OCI-LY3 (cell line): ENCODE measurements at regions not wholly inside any gene's neighbourhood (a gene's known extent, or its start where the extent isn't known, plus 50 kb on each side); places are given as distances from the start of the nearest gene placed in this dataset.
A peak's percentile ranks its signal among the peaks of the same experiment; 100 is the strongest.

ENCODE experiments used
- H2AFZ ChIP-seq: fragments of 200-600, 300-600 bp; shearing (Covaris generic); 2 replicates; pipeline ENCODE4 v1.6.0; 2014; ENCODE audit warnings: antibody characterized with exemption, low read depth, low read length
- H3K27ac ChIP-seq: fragments of 200-600, 300-600 bp; sonication (generic); 2 replicates; pipeline ENCODE4 v1.5.1; 2014; ENCODE audit warnings: mild to moderate bottlenecking, low read length, moderate library complexity, mixed read lengths
- H3K27me3 ChIP-seq: fragments of 200-600, 300-600 bp; sonication (generic); 2 replicates; pipeline ENCODE4 v1.6.1; 2014; ENCODE audit warnings: low read depth, low read length, mixed read lengths
- H3K36me3 ChIP-seq: fragments of 200-600, 300-600 bp; sonication (generic); replicated peaks from 2 replicates; pipeline ENCODE3; 2014; ENCODE audit warnings: low read depth, low read length, mixed read lengths
- H3K4me1 ChIP-seq: fragments of 300-600, 200-600 bp; sonication (generic); 2 replicates; pipeline ENCODE4 v1.6.1; 2014; ENCODE audit warnings: low read length, mixed read lengths
- H3K4me2 ChIP-seq: fragments of 200-600, 300-600 bp; sonication (generic); 2 replicates; pipeline ENCODE4 v1.6.1; 2014; ENCODE audit warnings: low read length, mixed read lengths
- H3K4me3 ChIP-seq: fragments of 300-600, 200-600 bp; sonication (generic); 2 replicates; pipeline ENCODE4 v1.5.1; 2014; ENCODE audit warnings: antibody characterized with exemption, mild to moderate bottlenecking, low read length, moderate library complexity
- H3K79me2 ChIP-seq: fragments of 300-600, 200-600 bp; shearing (Covaris generic); 2 replicates; pipeline ENCODE4 v1.6.1; 2014; ENCODE audit warnings: mild to moderate bottlenecking, low read length, mixed read lengths
- H3K9ac ChIP-seq: fragments of 300-600, 200-600 bp; shearing (Covaris generic); 2 replicates; pipeline ENCODE4 v1.6.0; 2014; ENCODE audit warnings: mild to moderate bottlenecking, low read length, moderate library complexity
- H3K9me3 ChIP-seq: fragments of 200-600, 300-600 bp; shearing (Covaris generic); 2 replicates; pipeline ENCODE4 v1.6.1; 2014; ENCODE audit warnings: low read length, mixed read lengths; ENCODE audit not compliant: insufficient read depth
- H4K20me1 ChIP-seq: fragments of 200-600, 300-600 bp; sonication (generic); 2 replicates; pipeline ENCODE4 v1.6.1; 2016; ENCODE audit warnings: low read length, mixed read lengths; ENCODE audit not compliant: insufficient read depth
- EZH2phosphoT487 ChIP-seq: fragments of 200-600 bp; shearing (Covaris generic); IDR thresholded peaks from 2 replicates; pipeline ENCODE4 v1.6.1; 2018; ENCODE audit warnings: antibody characterized with exemption, mixed run types, low read depth
- TF ChIP-seq, protein P1 (sequence below): fragments of 200-600, 300-600 bp; sonication (generic); IDR thresholded peaks from 2 replicates; pipeline ENCODE4 v1.5.1; 2014; ENCODE audit warnings: antibody characterized with exemption, low read length, low read depth

- H3K79me2 ChIP-seq: no peaks in the 10 kb centered on the region
- H3K4me2 ChIP-seq: no peak overlapping the region
- no peaks in the 10 kb centered on the region for H3K9me3 ChIP-seq
- no peak for TF ChIP-seq EZH2phosphoT487
- H3K27ac ChIP-seq: no peak overlapping the region
- H3K4me3 ChIP-seq: no peak overlapping the region
- H3K4me1 ChIP-seq: no peaks in the 10 kb centered on the region
- no peaks in the 10 kb centered on the region for H4K20me1 ChIP-seq
- H2AFZ ChIP-seq: no peak overlapping the region
- no peak overlapping the region for H3K9ac ChIP-seq
- H3K27me3 ChIP-seq: no peaks in the 10 kb centered on the region
- H3K36me3 ChIP-seq: no peaks in the 10 kb centered on the region
Measured at GRCh38 chr4:110816367-110816766, 193.5 kb upstream of the PITX2 start.

GRCh38 chr4:110821186-110821585, 198.3 kb upstream of the PITX2 start:
- Histone ChIP-seq H3K4me2 (no peak overlapping the region), H4K20me1 (no peaks in the 10 kb centered on the region), H3K9ac (no peak overlapping the region), H3K9me3 (no peaks in the 10 kb centered on the region), H3K4me1 (no peaks in the 10 kb centered on the region), H3K4me3 (no peak overlapping the region), H3K27ac (no peak overlapping the region), H2AFZ (no peak overlapping the region), H3K27me3 (no peaks in the 10 kb centered on the region), H3K79me2 (no peaks in the 10 kb centered on the region), H3K36me3 (no peaks in the 10 kb centered on the region)
- TF ChIP-seq EZH2phosphoT487: no peak
- TF ChIP-seq, protein P1, sequence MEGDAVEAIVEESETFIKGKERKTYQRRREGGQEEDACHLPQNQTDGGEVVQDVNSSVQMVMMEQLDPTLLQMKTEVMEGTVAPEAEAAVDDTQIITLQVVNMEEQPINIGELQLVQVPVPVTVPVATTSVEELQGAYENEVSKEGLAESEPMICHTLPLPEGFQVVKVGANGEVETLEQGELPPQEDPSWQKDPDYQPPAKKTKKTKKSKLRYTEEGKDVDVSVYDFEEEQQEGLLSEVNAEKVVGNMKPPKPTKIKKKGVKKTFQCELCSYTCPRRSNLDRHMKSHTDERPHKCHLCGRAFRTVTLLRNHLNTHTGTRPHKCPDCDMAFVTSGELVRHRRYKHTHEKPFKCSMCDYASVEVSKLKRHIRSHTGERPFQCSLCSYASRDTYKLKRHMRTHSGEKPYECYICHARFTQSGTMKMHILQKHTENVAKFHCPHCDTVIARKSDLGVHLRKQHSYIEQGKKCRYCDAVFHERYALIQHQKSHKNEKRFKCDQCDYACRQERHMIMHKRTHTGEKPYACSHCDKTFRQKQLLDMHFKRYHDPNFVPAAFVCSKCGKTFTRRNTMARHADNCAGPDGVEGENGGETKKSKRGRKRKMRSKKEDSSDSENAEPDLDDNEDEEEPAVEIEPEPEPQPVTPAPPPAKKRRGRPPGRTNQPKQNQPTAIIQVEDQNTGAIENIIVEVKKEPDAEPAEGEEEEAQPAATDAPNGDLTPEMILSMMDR: no peak

DNA sequence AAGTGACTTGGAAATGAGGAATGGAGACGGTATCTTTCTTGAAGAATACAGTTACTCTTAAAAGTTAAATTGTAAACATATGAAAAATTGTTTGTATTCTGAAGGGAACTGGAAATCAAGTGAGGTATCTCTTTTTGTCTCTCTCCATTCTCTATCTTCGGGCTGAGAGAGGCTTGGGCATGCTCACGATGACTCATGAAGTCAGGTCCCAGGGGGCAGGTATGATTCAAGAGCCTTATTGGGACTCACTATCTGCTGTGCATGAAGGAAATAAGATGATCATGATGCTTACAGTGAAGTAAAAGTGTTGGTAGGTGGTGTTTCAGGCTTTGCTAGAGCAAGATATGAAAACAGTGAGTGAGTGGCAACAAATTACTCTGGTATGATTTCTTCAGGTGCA, 200.4 kb upstream of the PITX2 start:
- H3K27ac ChIP-seq: no peak overlapping the region
- H3K9ac ChIP-seq: no peak overlapping the region
- TF ChIP-seq, protein P1: no peak
- no peaks in the 10 kb centered on the region for H3K4me1 ChIP-seq
- H3K36me3 ChIP-seq: no peaks in the 10 kb centered on the region
- H3K79me2 ChIP-seq: no peaks in the 10 kb centered on the region
- no peak overlapping the region for H3K4me3 ChIP-seq
- no peaks in the 10 kb centered on the region for H3K9me3 ChIP-seq
- no peak overlapping the region for H2AFZ ChIP-seq
- no peak overlapping the region for H3K4me2 ChIP-seq
- no peaks in the 10 kb centered on the region for H3K27me3 ChIP-seq
- no peaks in the 10 kb centered on the region for H4K20me1 ChIP-seq

GRCh38 chr4:110824344-110824743, 201.5 kb upstream of the PITX2 start:
- Histone ChIP-seq H4K20me1 (no peaks in the 10 kb centered on the region), H3K4me2 (no peak overlapping the region), H3K27ac (no peak overlapping the region), H3K4me3 (no peak overlapping the region), H3K4me1 (no peaks in the 10 kb centered on the region), H3K36me3 (no peaks in the 10 kb centered on the region), H3K79me2 (no peaks in the 10 kb centered on the region), H2AFZ (no peak overlapping the region), H3K27me3 (no peaks in the 10 kb centered on the region), H3K9ac (no peak overlapping the region), H3K9me3 (no peaks in the 10 kb centered on the region)
- TF ChIP-seq, protein P1: no peak

- H3K79me2 ChIP-seq: no peaks in the 10 kb centered on the region
- H3K36me3 ChIP-seq: no peaks in the 10 kb centered on the region
- H3K9ac ChIP-seq: no peak overlapping the region
- H3K9me3 ChIP-seq: no peaks in the 10 kb centered on the region
- no peaks in the 10 kb centered on the region for H4K20me1 ChIP-seq
- no peak overlapping the region for H2AFZ ChIP-seq
- H3K27me3 ChIP-seq: no peaks in the 10 kb centered on the region
- no peaks in the 10 kb centered on the region for H3K4me1 ChIP-seq
- TF ChIP-seq EZH2phosphoT487: no peak
- TF ChIP-seq, protein P1: peak; percentile 39
- no peak overlapping the region for H3K4me3 ChIP-seq
- no peak overlapping the region for H3K27ac ChIP-seq
- H3K4me2 ChIP-seq: no peak overlapping the region
Measured at GRCh38 chr4:110826656-110827055, 203.8 kb upstream of the PITX2 start.
